K562 (cell line): ENCODE measurements at regions not wholly inside any gene's neighbourhood (a gene's known extent, or its start where the extent isn't known, plus 50 kb on each side); places are given as distances from the start of the nearest gene placed in this dataset.

Experiments
- BHLHE40 ChIP-seq: IDR thresholded peaks from 2 replicates; pipeline ENCODE4 v1.6.1; 2011; ENCODE audit warnings: low read length, improper control_type of control experiment
- CBX3 ChIP-seq, 2 experiments: IDR thresholded peaks; 1 replicate in 1 of 2; 2 replicates in 1 of 2; pipeline ENCODE4 v1.6.1; 2012; ENCODE audit warnings: inconsistent platforms in 2 of 2, low read length in 2 of 2, borderline replicate concordance in 1 of 2, control low read depth in 1 of 2
- FIP1L1 ChIP-seq: fragments of 200-400 bp; formaldehyde crosslinking; IDR thresholded peaks from 2 replicates; pipeline ENCODE4 v1.6.1; 2018; ENCODE audit warnings: mild to moderate bottlenecking, low read depth, low read length; ENCODE audit not compliant: poor library complexity, severe bottlenecking
- PHB2 ChIP-seq: fragments of 450-650 bp; IDR thresholded peaks from 2 replicates; pipeline ENCODE4 v1.6.1; 2017; ENCODE audit warnings: low read depth
- POLR2A ChIP-seq: fragments of 450-650 bp; conservative IDR thresholded peaks from 2 replicates; pipeline ENCODE4 v1.6.1; 2016
- SAFB2 ChIP-seq: fragments of 200-400 bp; formaldehyde crosslinking; IDR thresholded peaks from 2 replicates; pipeline ENCODE4 v1.6.1; 2018; ENCODE audit warnings: borderline replicate concordance, low read length, low read depth, moderate library complexity; ENCODE audit not compliant: severe bottlenecking
- TEAD4 ChIP-seq, 2 experiments: sonication (generic) in 1 of 2; formaldehyde crosslinking in 1 of 2; IDR thresholded peaks; 2 replicates each; pipeline versions ENCODE4 v1.6.1 to v1.8.0; 2012 to 2022; ENCODE audit warnings: borderline replicate concordance in 1 of 2, inconsistent platforms in 1 of 2, low read length in 1 of 2, mild to moderate bottlenecking in 1 of 2, missing genetic modification reagents in 1 of 2
- ZKSCAN1 ChIP-seq: fragments of 150-350 bp; IDR thresholded peaks from 2 replicates; pipeline ENCODE4 v1.6.1; 2016; ENCODE audit warnings: low read depth, low read length
- ZNF146 ChIP-seq: IDR thresholded peaks from one replicate; pipeline ENCODE4 v1.6.1; 2018; ENCODE audit warnings: missing compliant biosample characterization; ENCODE audit not compliant: unreplicated experiment
- ZNF444 ChIP-seq: fragments of 250-450 bp; sonication (Bioruptor Pico); IDR thresholded peaks from 2 replicates; pipeline ENCODE4 v1.4.0; 2020; ENCODE audit warnings: mild to moderate bottlenecking, moderate library complexity
- TF ChIP-seq, protein P1 (sequence below), 3 experiments: IDR thresholded peaks in 2 of 3; conservative IDR thresholded peaks in 1 of 3; 2 replicates each; pipeline ENCODE4 v1.5.1; 2011 to 2012; ENCODE audit warnings: low read length in 3 of 3, mild to moderate bottlenecking in 3 of 3, control low read depth in 2 of 3, improper control_type of control experiment in 1 of 3, inconsistent platforms in 1 of 3, low read depth in 1 of 3, mixed read lengths in 1 of 3, moderate library complexity in 1 of 3; ENCODE audit not compliant: insufficient read depth in 2 of 3
- TF ChIP-seq, protein P2 (sequence below): sonication (generic); formaldehyde crosslinking; IDR thresholded peaks from 2 replicates; pipeline ENCODE4 v1.8.0; 2022; ENCODE audit warnings: missing genetic modification reagents, mild to moderate bottlenecking, borderline replicate concordance

DNA sequence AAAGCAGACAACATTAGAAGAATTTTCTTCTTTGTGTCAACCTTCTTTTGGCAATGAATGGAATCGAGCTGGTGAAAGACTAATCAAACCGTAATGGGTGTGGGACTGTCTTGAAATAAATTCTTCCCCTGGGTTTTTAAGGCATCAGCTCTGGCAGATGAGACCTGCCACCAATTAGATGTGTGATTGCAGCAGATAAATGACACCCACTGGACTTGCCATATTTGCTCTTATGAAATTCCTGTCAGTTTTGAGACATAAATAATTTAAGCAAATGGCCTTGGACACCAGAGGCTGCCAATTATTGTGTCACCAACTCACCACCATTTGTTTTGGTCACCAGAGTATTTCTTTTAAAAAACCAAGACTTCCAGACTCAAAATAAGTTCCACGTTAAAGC is 135.9 kb upstream of the RGMB start:
- TF ChIP-seq TEAD4 (IDR thresholded peaks at IDR 0.05; ENCODE audit: low read length) (no peak), TEAD4 (CRISPR knock-in tag; IDR thresholded peaks at IDR 0.05; ENCODE audit: borderline replicate concordance) (no peak), POLR2A (no peak), ZKSCAN1 (no peak), CBX3 (IDR thresholded peaks at IDR 0.05; ENCODE audit: borderline replicate concordance in 1 of 2, low read length in 2 of 2) (no peak), SAFB2 (no peak), FIP1L1 (no peak), PHB2 (no peak), ZNF146 (CRISPR knock-in tag) (no peak), ZNF444 (CRISPR knock-in tag) (no peak), BHLHE40 (no peak)
- TF ChIP-seq, protein P1, sequence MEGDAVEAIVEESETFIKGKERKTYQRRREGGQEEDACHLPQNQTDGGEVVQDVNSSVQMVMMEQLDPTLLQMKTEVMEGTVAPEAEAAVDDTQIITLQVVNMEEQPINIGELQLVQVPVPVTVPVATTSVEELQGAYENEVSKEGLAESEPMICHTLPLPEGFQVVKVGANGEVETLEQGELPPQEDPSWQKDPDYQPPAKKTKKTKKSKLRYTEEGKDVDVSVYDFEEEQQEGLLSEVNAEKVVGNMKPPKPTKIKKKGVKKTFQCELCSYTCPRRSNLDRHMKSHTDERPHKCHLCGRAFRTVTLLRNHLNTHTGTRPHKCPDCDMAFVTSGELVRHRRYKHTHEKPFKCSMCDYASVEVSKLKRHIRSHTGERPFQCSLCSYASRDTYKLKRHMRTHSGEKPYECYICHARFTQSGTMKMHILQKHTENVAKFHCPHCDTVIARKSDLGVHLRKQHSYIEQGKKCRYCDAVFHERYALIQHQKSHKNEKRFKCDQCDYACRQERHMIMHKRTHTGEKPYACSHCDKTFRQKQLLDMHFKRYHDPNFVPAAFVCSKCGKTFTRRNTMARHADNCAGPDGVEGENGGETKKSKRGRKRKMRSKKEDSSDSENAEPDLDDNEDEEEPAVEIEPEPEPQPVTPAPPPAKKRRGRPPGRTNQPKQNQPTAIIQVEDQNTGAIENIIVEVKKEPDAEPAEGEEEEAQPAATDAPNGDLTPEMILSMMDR (IDR thresholded peaks at IDR 0.05 in 2 of 3, conservative IDR thresholded peaks at IDR 0.05 in 1 of 3; ENCODE audit: insufficient read depth in 2 of 3, low read depth in 1 of 3, low read length in 3 of 3) = no peak
- TF ChIP-seq, protein P2, sequence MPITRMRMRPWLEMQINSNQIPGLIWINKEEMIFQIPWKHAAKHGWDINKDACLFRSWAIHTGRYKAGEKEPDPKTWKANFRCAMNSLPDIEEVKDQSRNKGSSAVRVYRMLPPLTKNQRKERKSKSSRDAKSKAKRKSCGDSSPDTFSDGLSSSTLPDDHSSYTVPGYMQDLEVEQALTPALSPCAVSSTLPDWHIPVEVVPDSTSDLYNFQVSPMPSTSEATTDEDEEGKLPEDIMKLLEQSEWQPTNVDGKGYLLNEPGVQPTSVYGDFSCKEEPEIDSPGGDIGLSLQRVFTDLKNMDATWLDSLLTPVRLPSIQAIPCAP (CRISPR knock-in tag) = no peak
